H9 (cell line): ENCODE measurements at regions not wholly inside any gene's neighbourhood (a gene's known extent, or its start where the extent isn't known, plus 50 kb on each side); places are given as distances from the start of the nearest gene placed in this dataset.

Experiments used
- DNase-seq: peaks from one replicate; pipeline ENCODE4 v3.0.0-alpha.2; 2017
- H2AFZ ChIP-seq: one replicate; pipeline ENCODE4 v1.6.1; 2013; ENCODE audit warnings: mild to moderate bottlenecking, low read length, control low read depth, moderate library complexity
- H2AK5ac ChIP-seq: 2 replicates; pipeline ENCODE4 v1.6.1; 2013; ENCODE audit warnings: low read length, control low read depth, mixed read lengths; ENCODE audit not compliant: insufficient read length
- H2BK120ac ChIP-seq: one replicate; pipeline ENCODE4 v1.6.1; 2013; ENCODE audit warnings: low read depth, mild to moderate bottlenecking, low read length, control low read depth, inconsistent platforms; ENCODE audit not compliant: poor library complexity, severe bottlenecking
- H2BK12ac ChIP-seq: 2 replicates; pipeline ENCODE4 v1.6.1; 2013; ENCODE audit warnings: low read length, control low read depth, mixed read lengths, low read depth; ENCODE audit not compliant: insufficient read length
- H2BK15ac ChIP-seq: 2 replicates; pipeline ENCODE4 v1.6.1; 2013; ENCODE audit warnings: low read depth, low read length, control low read depth
- H2BK20ac ChIP-seq: one replicate; pipeline ENCODE4 v1.6.1; 2013; ENCODE audit warnings: low read depth, mild to moderate bottlenecking, low read length, control low read depth, inconsistent platforms; ENCODE audit not compliant: poor library complexity, severe bottlenecking
- H2BK5ac ChIP-seq: 2 replicates; pipeline ENCODE4 v1.6.1; 2013; ENCODE audit warnings: low read length, control low read depth, mixed read lengths; ENCODE audit not compliant: insufficient read length
- H3K14ac ChIP-seq: 2 replicates; pipeline ENCODE4 v1.6.1; 2013; ENCODE audit warnings: low read length, control low read depth; ENCODE audit not compliant: insufficient read depth
- H3K18ac ChIP-seq: 2 replicates; pipeline ENCODE4 v1.6.1; 2013; ENCODE audit warnings: low read depth, mild to moderate bottlenecking, mixed read lengths, low read length, control low read depth; ENCODE audit not compliant: insufficient read length
- H3K23ac ChIP-seq: 2 replicates; pipeline ENCODE4 v1.6.1; 2013; ENCODE audit warnings: low read length, control low read depth, mixed read lengths, low read depth; ENCODE audit not compliant: insufficient read length
- H3K23me2 ChIP-seq: 2 replicates; pipeline ENCODE4 v1.6.1; 2013; ENCODE audit warnings: low read depth, mild to moderate bottlenecking, mixed read lengths, low read length, control low read depth; ENCODE audit not compliant: insufficient read length, poor library complexity, severe bottlenecking
- H3K27ac ChIP-seq: 2 replicates; pipeline ENCODE4 v1.5.1; 2013; ENCODE audit warnings: low read length, control low read depth, mixed read lengths, low read depth; ENCODE audit not compliant: insufficient read length
- H3K27me3 ChIP-seq: 2 replicates; pipeline ENCODE4 v1.6.1; 2013; ENCODE audit warnings: low read length, control low read depth, inconsistent platforms; ENCODE audit not compliant: insufficient read depth
- H3K4ac ChIP-seq: 2 replicates; pipeline ENCODE4 v1.6.1; 2013; ENCODE audit warnings: low read depth, mild to moderate bottlenecking, control low read depth, inconsistent platforms, low read length, moderate library complexity
- H3K4me1 ChIP-seq: 2 replicates; pipeline ENCODE4 v1.6.1; 2013; ENCODE audit warnings: low read length, control low read depth, inconsistent platforms; ENCODE audit not compliant: insufficient read depth
- H3K4me2 ChIP-seq: 2 replicates; pipeline ENCODE4 v1.6.1; 2013; ENCODE audit warnings: low read length, control low read depth, mixed read lengths; ENCODE audit not compliant: insufficient read length, insufficient read depth
- H3K56ac ChIP-seq: 2 replicates; pipeline ENCODE4 v1.6.1; 2013; ENCODE audit warnings: low read depth, mild to moderate bottlenecking, mixed read lengths, low read length, control low read depth; ENCODE audit not compliant: insufficient read length
- H3K79me1 ChIP-seq: 2 replicates; pipeline ENCODE4 v1.6.1; 2013; ENCODE audit warnings: low read depth, mild to moderate bottlenecking, moderate library complexity, low read length, control low read depth, inconsistent platforms; ENCODE audit not compliant: insufficient read depth, poor library complexity, severe bottlenecking
- H3K79me2 ChIP-seq: 2 replicates; pipeline ENCODE4 v1.6.1; 2013; ENCODE audit warnings: low read length, control low read depth, inconsistent platforms; ENCODE audit not compliant: insufficient read depth
- H3K9ac ChIP-seq: 2 replicates; pipeline ENCODE4 v1.6.1; 2013; ENCODE audit warnings: low read length, control low read depth, mixed read lengths; ENCODE audit not compliant: insufficient read length; ENCODE audit errors: extremely low read depth
- H3K9me3 ChIP-seq: one replicate; pipeline ENCODE4 v1.6.1; 2013; ENCODE audit warnings: low read depth, low read length, inconsistent platforms; ENCODE audit not compliant: control insufficient read depth
- H3T11ph ChIP-seq: one replicate; pipeline ENCODE4 v1.6.1; 2013; ENCODE audit warnings: mild to moderate bottlenecking, low read length, control low read depth, inconsistent platforms
- H4K20me1 ChIP-seq: one replicate; pipeline ENCODE4 v1.6.1; 2013; ENCODE audit not compliant: control insufficient read depth, insufficient read length, insufficient read depth
- H4K5ac ChIP-seq: 2 replicates; pipeline ENCODE4 v1.6.1; 2013; ENCODE audit warnings: low read depth, mild to moderate bottlenecking, mixed read lengths, low read length, control low read depth; ENCODE audit not compliant: insufficient read length
- H4K8ac ChIP-seq: replicated peaks from 2 replicates; pipeline ENCODE4 v1.6.1; 2013; ENCODE audit warnings: low read length, control low read depth, mixed read lengths, low read depth; ENCODE audit not compliant: insufficient read length
- H4K91ac ChIP-seq: 2 replicates; pipeline ENCODE4 v1.6.1; 2013; ENCODE audit warnings: low read depth, mild to moderate bottlenecking, moderate library complexity, mixed read lengths, low read length, control low read depth; ENCODE audit not compliant: insufficient read length
- H3K27ac Mint-ChIP-seq, 3 experiments: 2 replicates in 2 of 3; 3 replicates in 1 of 3; pipeline ENCODE4 v1.8.0; 2020 to 2021; ENCODE audit warnings: mixed read lengths in 3 of 3, mild to moderate bottlenecking in 1 of 3, moderate library complexity in 1 of 3
- H3K27me3 Mint-ChIP-seq: 2 replicates; pipeline ENCODE4 v1.8.0; 2021; ENCODE audit warnings: low read depth, mild to moderate bottlenecking, moderate library complexity, mixed read lengths
- H3K36me3 Mint-ChIP-seq, 3 experiments: 2 replicates in 2 of 3; 3 replicates in 1 of 3; pipeline ENCODE4 v1.8.0; 2020 to 2021; ENCODE audit warnings: low read depth in 3 of 3, mixed read lengths in 3 of 3; ENCODE audit not compliant: insufficient read depth in 1 of 3
- H3K4me1 Mint-ChIP-seq, 2 experiments: 2 replicates each; pipeline ENCODE4 v1.8.0; 2020; ENCODE audit warnings: mixed read lengths in 2 of 2
- H3K4me3 Mint-ChIP-seq, 2 experiments: 2 replicates in 1 of 2; 3 replicates in 1 of 2; pipeline ENCODE4 v1.8.0; 2020 to 2021; ENCODE audit warnings: mild to moderate bottlenecking in 2 of 2, mixed read lengths in 2 of 2, moderate library complexity in 1 of 2
- H3K9me3 Mint-ChIP-seq, 2 experiments: 2 replicates in 1 of 2; 3 replicates in 1 of 2; pipeline ENCODE4 v1.8.0; 2020; ENCODE audit warnings: mild to moderate bottlenecking in 2 of 2, mixed read lengths in 2 of 2, moderate library complexity in 1 of 2
- CTCF ChIP-seq: fragments of 200-600 bp; sonication (generic); conservative IDR thresholded peaks from 3 replicates; pipeline ENCODE4 v1.8.0; 2021; ENCODE audit warnings: antibody characterized with exemption, mild to moderate bottlenecking

GRCh38 chr18:70991577-70991976 lies 702.7 kb downstream of the SOCS6 start:
- Histone ChIP-seq H2BK12ac (no peak overlapping the region), H2AFZ (no peak overlapping the region), H4K8ac (no peak overlapping the region), H3K9me3 (peaks cover 13% of the 10 kb centered on the region), H2BK120ac (no peak overlapping the region), H3K4ac (no peak overlapping the region), H3K56ac (no peak overlapping the region), H4K91ac (no peak overlapping the region), H3K18ac (no peak overlapping the region), H2BK5ac (no peak overlapping the region), H3K79me2 (no peaks in the 10 kb centered on the region), H3K23ac (no peak overlapping the region), H3K27me3 (no peaks in the 10 kb centered on the region), H4K20me1 (no peaks in the 10 kb centered on the region), H2BK20ac (no peak overlapping the region), H3K4me2 (no peak overlapping the region), H3T11ph (no peak overlapping the region), H3K14ac (no peak overlapping the region), H3K79me1 (no peaks in the 10 kb centered on the region), H2BK15ac (no peak overlapping the region), H3K9ac (no peak overlapping the region), H3K23me2 (no peaks in the 10 kb centered on the region), H3K4me1 (no peaks in the 10 kb centered on the region), H4K5ac (no peak overlapping the region), H3K27ac (no peak overlapping the region), H2AK5ac (no peak overlapping the region)
- H3K27ac Mint-ChIP-seq = no peak overlapping the region
- H3K4me1 Mint-ChIP-seq = peaks cover 4 to 7% of the 10 kb centered on the region in 2 experiments; a peak in 2 of 4 replicates
- peaks cover 16 to 21% of the 10 kb centered on the region in 2 experiments for H3K9me3 Mint-ChIP-seq
- H3K36me3 Mint-ChIP-seq = peaks cover 4 to 11% (median 6%) of the 10 kb centered on the region in 3 experiments; a peak in 5 of 7 replicates
- H3K27me3 Mint-ChIP-seq = no peaks in the 10 kb centered on the region
- TF ChIP-seq CTCF = no peak
- no peak overlapping the region for H3K4me3 Mint-ChIP-seq
- DNase-seq = no peak
